ENCODE measurements at regions not wholly inside any gene's neighbourhood (a gene's known extent, or its start where the extent isn't known, plus 50 kb on each side); places are given as distances from the start of the nearest gene placed in this dataset.

GRCh38 chr2:196403471-196403870, 232.1 kb upstream of the STK17B start:
- TF ChIP-seq EZH2 (IDR thresholded peaks at IDR 0.05; ENCODE audit: insufficient read depth, low read length) (no peak), CTCF (IDR thresholded peaks at IDR 0.05; ENCODE audit: insufficient read depth, low read depth, low read length) (no peak)
- Mint-ChIP-seq H3K27me3 (ENCODE audit: low read depth, unreplicated experiment) (no peaks in the 10 kb centered on the region), H3K36me3 (ENCODE audit: low read depth, unreplicated experiment) (no peaks in the 10 kb centered on the region), H3K4me3 (ENCODE audit: unreplicated experiment) (no peak overlapping the region), H3K9me3 (ENCODE audit: unreplicated experiment) (no peaks in the 10 kb centered on the region), H3K27ac (ENCODE audit: unreplicated experiment) (no peak overlapping the region), H3K4me1 (ENCODE audit: low read depth, unreplicated experiment) (peaks cover 28% of the 10 kb centered on the region)
- no peak overlapping the region for H3K4me3 ChIP-seq (ENCODE audit: insufficient read depth, low read depth, low read length)
- no peaks in the 10 kb centered on the region for H3K9me3 ChIP-seq (ENCODE audit: insufficient read depth, low read depth, low read length)
- DNase-seq (ENCODE audit: low read depth) (peak; percentile 80), FAIRE-seq (peak; percentile 70)
- peak overlapping the region; percentile 9 for H3K9ac ChIP-seq (ENCODE audit: low read length)
- no peaks in the 10 kb centered on the region for H4K20me1 ChIP-seq (ENCODE audit: insufficient read depth, low read length)
- H3K4me1 ChIP-seq (ENCODE audit: insufficient read depth, low read length), result peaks cover 38% of the 10 kb centered on the region
- no peaks in the 10 kb centered on the region for H3K27me3 ChIP-seq (ENCODE audit: insufficient read depth, low read length)
- H3K79me2 ChIP-seq (ENCODE audit: insufficient read depth, low read length), result no peaks in the 10 kb centered on the region
- H3K27ac ChIP-seq (ENCODE audit: low read depth, low read length), result peak overlapping the region; percentile 58
- no peak overlapping the region for H2AFZ ChIP-seq (ENCODE audit: low read depth, low read length)
- peak overlapping the region; percentile 31 for H3K4me2 ChIP-seq (ENCODE audit: low read length)
- no peaks in the 10 kb centered on the region for H3K36me3 ChIP-seq (ENCODE audit: insufficient read depth, low read length)

GRCh38 chr2:196404276-196404675, 232.9 kb upstream of the STK17B start:
- Histone ChIP-seq H3K4me3 (ENCODE audit: insufficient read depth, low read depth, low read length) (no peak overlapping the region), H3K4me2 (ENCODE audit: low read length) (peak overlapping the region; percentile 7), H3K27ac (ENCODE audit: low read depth, low read length) (peak overlapping the region; percentile 58), H4K20me1 (ENCODE audit: insufficient read depth, low read length) (no peaks in the 10 kb centered on the region), H3K9me3 (ENCODE audit: insufficient read depth, low read depth, low read length) (no peaks in the 10 kb centered on the region), H3K79me2 (ENCODE audit: insufficient read depth, low read length) (no peaks in the 10 kb centered on the region), H3K4me1 (ENCODE audit: insufficient read depth, low read length) (peaks cover 35% of the 10 kb centered on the region), H2AFZ (ENCODE audit: low read depth, low read length) (no peak overlapping the region), H3K27me3 (ENCODE audit: insufficient read depth, low read length) (no peaks in the 10 kb centered on the region), H3K9ac (ENCODE audit: low read length) (no peak overlapping the region), H3K36me3 (ENCODE audit: insufficient read depth, low read length) (no peaks in the 10 kb centered on the region)
- peaks cover 30% of the 10 kb centered on the region for H3K4me1 Mint-ChIP-seq (ENCODE audit: low read depth, unreplicated experiment)
- no peaks in the 10 kb centered on the region for H3K9me3 Mint-ChIP-seq (ENCODE audit: unreplicated experiment)
- peak; percentile 20 for DNase-seq (ENCODE audit: low read depth)
- no peak overlapping the region for H3K4me3 Mint-ChIP-seq (ENCODE audit: unreplicated experiment)
- no peak for FAIRE-seq
- H3K27me3 Mint-ChIP-seq (ENCODE audit: low read depth, unreplicated experiment), result no peaks in the 10 kb centered on the region
- H3K27ac Mint-ChIP-seq (ENCODE audit: unreplicated experiment), result no peak overlapping the region
- no peaks in the 10 kb centered on the region for H3K36me3 Mint-ChIP-seq (ENCODE audit: low read depth, unreplicated experiment)
- TF ChIP-seq EZH2 (IDR thresholded peaks at IDR 0.05; ENCODE audit: insufficient read depth, low read length), result no peak
- no peak for TF ChIP-seq CTCF (IDR thresholded peaks at IDR 0.05; ENCODE audit: insufficient read depth, low read depth, low read length)

GRCh38 chr2:196407675-196408264, 231.7 kb upstream of the CCDC150 start:
- Mint-ChIP-seq H3K4me3 (ENCODE audit: unreplicated experiment) (no peak overlapping the region), H3K36me3 (ENCODE audit: low read depth, unreplicated experiment) (no peaks in the 10 kb centered on the region), H3K4me1 (ENCODE audit: low read depth, unreplicated experiment) (peaks cover 16% of the 10 kb centered on the region), H3K27me3 (ENCODE audit: low read depth, unreplicated experiment) (no peaks in the 10 kb centered on the region), H3K9me3 (ENCODE audit: unreplicated experiment) (no peaks in the 10 kb centered on the region), H3K27ac (ENCODE audit: unreplicated experiment) (no peak overlapping the region)
- TF ChIP-seq EZH2 (IDR thresholded peaks at IDR 0.05; ENCODE audit: insufficient read depth, low read length) (no peak), CTCF (IDR thresholded peaks at IDR 0.05; ENCODE audit: insufficient read depth, low read depth, low read length) (no peak)
- FAIRE-seq (no peak), DNase-seq (ENCODE audit: low read depth) (no peak)
- H4K20me1 ChIP-seq (ENCODE audit: insufficient read depth, low read length), result no peaks in the 10 kb centered on the region
- no peaks in the 10 kb centered on the region for H3K36me3 ChIP-seq (ENCODE audit: insufficient read depth, low read length)
- H3K27ac ChIP-seq (ENCODE audit: low read depth, low read length), result no peak overlapping the region
- H3K79me2 ChIP-seq (ENCODE audit: insufficient read depth, low read length), result no peaks in the 10 kb centered on the region
- H3K9ac ChIP-seq (ENCODE audit: low read length), result no peak overlapping the region
- H3K9me3 ChIP-seq (ENCODE audit: insufficient read depth, low read depth, low read length), result no peaks in the 10 kb centered on the region
- no peak overlapping the region for H3K4me3 ChIP-seq (ENCODE audit: insufficient read depth, low read depth, low read length)
- no peak overlapping the region for H3K4me2 ChIP-seq (ENCODE audit: low read length)
- no peak overlapping the region for H2AFZ ChIP-seq (ENCODE audit: low read depth, low read length)
- H3K27me3 ChIP-seq (ENCODE audit: insufficient read depth, low read length), result no peaks in the 10 kb centered on the region
- peaks cover 19% of the 10 kb centered on the region for H3K4me1 ChIP-seq (ENCODE audit: insufficient read depth, low read length)
